Aorta (tissue), 5 donors: ENCODE measurements at regions not wholly inside any gene's neighbourhood (a gene's known extent, or its start where the extent isn't known, plus 50 kb on each side); places are given as distances from the start of the nearest gene placed in this dataset.

Source experiments
- ATAC-seq: fragments of 200-7000 bp; cut with Tn5 transposase; one replicate; pipeline ENCODE4 v1.9.1; 2022; ENCODE audit warnings: moderate library complexity; ENCODE audit not compliant: low FRiP score
- DNase-seq, 2 donors: peaks; one replicate each; pipeline ENCODE4 v3.0.0-alpha.2; 2020
- H3K27ac ChIP-seq, 2 donors: one replicate each; pipeline ENCODE4 v1.5.1; 2013; ENCODE audit warnings: low read length in 2 of 2, mild to moderate bottlenecking in 2 of 2, moderate library complexity in 2 of 2, control low read depth in 1 of 2, inconsistent platforms in 1 of 2, low read depth in 1 of 2
- H3K27me3 ChIP-seq, 2 donors: one replicate each; pipeline ENCODE4 v1.6.1; 2013; ENCODE audit warnings: control low read depth in 1 of 2, low read length in 1 of 2, mild to moderate bottlenecking in 1 of 2, moderate library complexity in 1 of 2; ENCODE audit not compliant: insufficient read depth in 2 of 2, control insufficient read depth in 1 of 2
- H3K36me3 ChIP-seq, 2 donors: one replicate each; pipeline ENCODE4 v1.6.1; 2013; ENCODE audit warnings: control low read depth in 1 of 2, low read length in 1 of 2, mild to moderate bottlenecking in 1 of 2; ENCODE audit not compliant: insufficient read depth in 2 of 2, control insufficient read depth in 1 of 2
- H3K4me1 ChIP-seq, 2 donors: one replicate each; pipeline ENCODE4 v1.6.1; 2013; ENCODE audit warnings: low read length in 2 of 2, control low read depth in 1 of 2, mild to moderate bottlenecking in 1 of 2, moderate library complexity in 1 of 2; ENCODE audit not compliant: insufficient read depth in 2 of 2, control insufficient read depth in 1 of 2
- H3K4me3 ChIP-seq, 2 donors: one replicate each; pipeline ENCODE4 v1.5.1; 2013; ENCODE audit warnings: low read length in 2 of 2, control low read depth in 1 of 2, mild to moderate bottlenecking in 1 of 2
- H3K9me3 ChIP-seq: one replicate; pipeline ENCODE4 v1.6.1; 2013; ENCODE audit warnings: mild to moderate bottlenecking, low read length; ENCODE audit not compliant: control insufficient read depth
- WGBS, 2 donors: extraction: QIAGEN DNeasy Blood & Tissue Kit; methylation state at CpG; one replicate each; pipeline ENCODE4 v1.1.7; 2013; 5-methylcytosine and 5-hydroxymethylcytosine counted together
- intact Hi-C, 2 donors: fragments of 100-400 bp; cut with DNase I; formaldehyde crosslinking; loops; one replicate each; pipeline versions ENCODE4 v1.14.2 to v1.15.0; 2022
- donor health status: healthy with polysubstance abuse.
- donor health status: Bipolar disorder and iron deficiency.
- donor health status: DM: no; HTN: no; CAD: no.
- donor health status: DM: no; HTN: no; CAD: no.
- donor health status: DM: yes; HTN: yes; CAD: no.

DNA sequence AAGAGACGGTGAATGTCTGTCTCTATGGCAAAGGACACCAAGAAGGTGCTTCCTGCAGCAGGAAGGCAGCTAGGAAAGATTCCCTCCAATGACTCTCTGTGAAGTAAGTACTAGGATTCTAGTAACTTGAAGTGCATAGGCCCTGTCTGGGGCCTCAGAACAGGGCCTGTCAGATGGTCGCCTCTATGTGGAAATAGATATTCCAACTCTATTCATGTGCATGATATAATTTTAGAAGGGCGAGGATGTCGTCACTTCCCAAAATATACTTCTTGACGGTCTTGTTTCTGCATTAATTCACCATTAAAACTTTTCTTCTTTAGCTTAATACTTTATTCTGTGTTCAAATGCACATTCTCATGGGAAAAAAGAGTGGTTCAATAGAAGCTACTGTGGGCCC, 167.0 kb downstream of the TLE3 start:
- WGBS, 2 donors: 82 to 84% methylated on average over 5 of the region's 5 CpGs
- H3K27ac ChIP-seq: no peak overlapping the region
- ATAC-seq: no peak

DNA sequence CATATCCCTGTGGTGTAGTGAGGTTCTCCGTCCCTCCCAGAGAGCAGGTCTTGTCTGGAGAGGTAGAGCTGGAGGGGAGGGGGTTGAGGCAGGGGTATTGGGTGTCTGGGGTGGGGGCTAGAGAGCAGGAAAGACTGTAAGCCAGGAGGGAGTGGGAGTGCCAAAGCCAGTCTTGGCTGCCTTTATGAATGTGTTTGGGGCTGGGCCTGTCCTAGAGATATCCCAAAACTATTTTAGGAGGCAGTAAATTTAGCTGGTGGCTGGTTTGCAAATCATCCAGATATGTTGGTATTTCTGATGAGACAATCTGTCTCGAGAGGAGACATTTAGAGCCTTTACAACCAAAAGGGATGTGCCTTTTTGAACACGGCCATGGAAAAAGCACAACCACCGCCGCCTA, 166.6 kb downstream of the TLE3 start:
- ATAC-seq: no peak
- Histone ChIP-seq H3K36me3 (no peaks in the 10 kb centered on the region), H3K9me3 (peaks cover 3% of the 10 kb centered on the region), H3K4me1 (no peaks in the 10 kb centered on the region), H3K27me3 (no peaks in the 10 kb centered on the region), H3K27ac (no peak overlapping the region), H3K4me3 (no peak overlapping the region)
- DNase-seq: no peak
- intact Hi-C loops: no loop called here
- 65 to 73% methylated on average over 5 of the region's 5 CpGs for WGBS, 2 donors

More for the DNA sequence above, 167.0 kb downstream of the TLE3 start:
- H3K27me3 ChIP-seq: no peaks in the 10 kb centered on the region
- no peaks in the 10 kb centered on the region for H3K4me1 ChIP-seq
- H3K9me3 ChIP-seq: peaks cover 3% of the 10 kb centered on the region
- H3K36me3 ChIP-seq: no peaks in the 10 kb centered on the region
- no peak overlapping the region for H3K4me3 ChIP-seq
- intact Hi-C loops: no loop called here
- DNase-seq: no peak

DNA sequence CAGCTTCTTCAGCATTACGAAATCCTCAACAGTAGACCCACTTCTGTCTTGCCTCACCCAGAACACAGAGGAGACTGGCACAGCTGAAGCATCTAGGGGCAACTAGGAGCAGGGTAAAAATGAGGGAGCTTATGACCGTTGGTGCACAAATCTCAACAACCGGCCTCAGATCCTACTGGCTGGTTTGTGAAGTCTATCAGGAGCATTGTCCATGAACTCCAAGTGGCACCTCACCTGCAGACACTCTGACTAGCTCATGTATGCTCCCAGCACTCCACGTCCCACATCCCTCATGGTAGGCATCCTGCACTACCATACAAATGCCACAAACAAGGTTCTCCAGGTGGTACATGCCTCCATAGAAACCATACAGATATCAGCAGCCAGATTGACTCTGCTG, 163.1 kb downstream of the TLE3 start:
- Histone ChIP-seq H3K4me3 (no peak overlapping the region), H3K27ac (no peak overlapping the region), H3K9me3 (peaks cover 2% of the 10 kb centered on the region), H3K36me3 (no peaks in the 10 kb centered on the region), H3K27me3 (no peaks in the 10 kb centered on the region), H3K4me1 (no peaks in the 10 kb centered on the region)
- DNase-seq (no peak), ATAC-seq (no peak)
- intact Hi-C loops: no loop called here
- WGBS, 2 donors: 85 to 89% methylated on average over 4 of the region's 4 CpGs

DNA sequence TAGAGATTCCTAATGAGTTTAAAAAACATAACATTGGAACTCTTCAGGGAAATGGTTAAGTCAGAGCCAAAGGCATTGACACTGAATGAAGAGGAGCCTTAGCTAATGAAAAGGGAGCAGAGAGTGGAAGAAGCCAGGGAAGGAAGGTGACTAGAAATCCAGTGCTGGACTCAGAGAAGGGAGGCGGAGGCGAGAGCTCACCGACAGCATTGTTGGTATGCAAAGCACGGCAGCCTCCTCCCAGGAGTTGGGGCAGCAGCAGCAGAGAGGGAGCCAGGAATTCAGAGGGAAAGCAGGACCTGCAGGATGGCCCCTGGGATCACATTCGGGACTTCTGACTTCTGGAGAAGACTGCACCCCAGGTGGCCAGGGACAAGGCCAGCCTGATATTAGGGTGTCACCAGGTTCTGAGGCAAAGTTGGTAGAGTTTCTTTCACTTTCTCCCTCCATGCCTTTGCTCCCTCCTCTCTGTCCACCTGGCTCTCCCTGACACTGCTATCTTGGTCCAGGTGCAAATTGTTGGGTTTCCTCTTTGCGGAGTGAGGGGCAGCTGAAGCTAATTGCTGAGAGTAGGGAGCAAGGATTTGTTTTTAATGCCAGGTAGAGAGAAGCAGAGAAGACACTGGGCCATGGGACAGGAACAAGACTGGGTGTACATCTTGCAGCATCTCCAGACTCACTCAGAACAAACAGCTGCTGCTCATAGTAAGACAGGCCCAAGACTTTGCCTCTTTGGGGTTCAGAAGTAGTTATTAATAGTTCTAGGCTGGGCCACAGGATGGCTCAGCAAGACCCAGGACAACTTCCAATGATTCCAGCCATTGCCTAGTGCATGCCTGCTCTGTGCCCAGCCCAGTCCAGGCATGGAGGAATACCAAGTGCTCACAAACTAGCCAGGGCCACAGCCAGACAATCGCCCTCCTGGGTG, 157.9 kb downstream of the TLE3 start:
- 44 to 60% methylated on average over 7 of the region's 7 CpGs for WGBS, 2 donors
- intact Hi-C loops: no loop called here
- H3K36me3 ChIP-seq: no peaks in the 10 kb centered on the region
- H3K27ac ChIP-seq: no peak overlapping the region
- ATAC-seq (no peak), DNase-seq (no peak)
- no peaks in the 10 kb centered on the region for H3K4me1 ChIP-seq
- H3K9me3 ChIP-seq: peaks cover under 1% of the 10 kb centered on the region
- H3K4me3 ChIP-seq: no peak overlapping the region
- no peaks in the 10 kb centered on the region for H3K27me3 ChIP-seq

DNA sequence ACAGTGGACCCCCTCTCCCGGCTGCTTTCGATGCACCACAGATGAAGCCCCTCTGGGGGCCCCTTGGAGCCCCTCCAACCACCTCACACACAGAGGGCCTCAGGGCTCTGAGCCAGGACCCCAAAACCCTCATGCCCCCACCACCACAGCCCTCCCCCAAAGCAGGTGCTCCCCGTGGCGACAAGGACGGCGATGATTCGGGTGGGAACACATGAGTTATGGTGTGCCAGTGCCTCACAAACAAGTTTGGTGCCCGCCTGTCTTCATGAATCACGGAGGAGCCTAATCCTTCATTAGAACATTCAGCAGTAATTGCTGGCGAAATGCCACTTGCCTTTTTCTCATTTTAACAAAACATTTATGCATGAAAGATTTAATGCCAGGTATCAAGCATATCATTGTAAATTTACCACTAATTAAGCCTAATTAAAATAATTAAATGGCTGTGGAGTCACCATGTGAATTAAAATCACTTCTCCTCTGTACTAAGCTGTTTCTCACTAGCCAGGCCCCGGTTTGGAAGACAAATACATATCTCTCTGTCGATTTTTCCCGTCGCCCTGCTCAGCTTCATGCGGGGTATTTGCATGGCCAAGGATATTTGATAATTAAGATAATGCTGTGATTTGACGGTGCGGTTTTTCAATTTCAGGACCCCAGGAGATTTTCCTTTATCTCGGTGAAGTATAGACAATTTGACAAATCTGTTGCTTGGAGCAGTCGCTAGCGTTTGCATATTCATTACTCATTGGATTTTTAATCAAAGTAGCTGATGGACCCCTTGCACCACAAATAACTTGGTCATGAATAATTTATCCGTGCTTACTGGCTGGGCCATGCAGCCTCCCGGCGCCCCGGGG, 157.0 kb downstream of the TLE3 start:
- intact Hi-C loops: no loop called here
- H3K27me3 ChIP-seq: no peaks in the 10 kb centered on the region
- no peaks in the 10 kb centered on the region for H3K4me1 ChIP-seq
- no peaks in the 10 kb centered on the region for H3K9me3 ChIP-seq
- WGBS, 2 donors: 93% methylated on average over 24 of the region's 24 CpGs
- H3K27ac ChIP-seq: no peak overlapping the region
- DNase-seq: no peak
- no peaks in the 10 kb centered on the region for H3K36me3 ChIP-seq
- no peak overlapping the region for H3K4me3 ChIP-seq
- ATAC-seq: no peak

DNA sequence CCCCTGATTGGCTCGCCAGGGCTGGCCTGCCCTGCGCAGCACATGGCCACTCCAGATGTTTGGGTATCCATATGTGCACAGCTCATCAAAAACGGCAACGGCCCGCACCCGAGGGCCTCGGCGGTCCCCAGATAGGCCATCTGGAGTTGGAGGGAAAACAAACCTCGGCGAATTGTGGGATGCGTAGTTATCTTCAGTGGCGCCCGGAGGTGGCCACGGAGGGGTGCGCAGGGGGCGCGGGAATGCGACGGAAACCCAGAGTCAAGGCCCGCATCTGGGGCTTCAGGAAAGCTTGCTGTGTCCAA, 156.5 kb downstream of the TLE3 start:
- WGBS, 2 donors: 90 to 92% methylated on average over 20 of the region's 20 CpGs
- no peaks in the 10 kb centered on the region for H3K4me1 ChIP-seq
- intact Hi-C loops: no loop called here
- no peaks in the 10 kb centered on the region for H3K36me3 ChIP-seq
- DNase-seq (no peak), ATAC-seq (no peak)
- no peaks in the 10 kb centered on the region for H3K27me3 ChIP-seq
- no peak overlapping the region for H3K27ac ChIP-seq
- no peaks in the 10 kb centered on the region for H3K9me3 ChIP-seq
- H3K4me3 ChIP-seq: no peak overlapping the region

DNA sequence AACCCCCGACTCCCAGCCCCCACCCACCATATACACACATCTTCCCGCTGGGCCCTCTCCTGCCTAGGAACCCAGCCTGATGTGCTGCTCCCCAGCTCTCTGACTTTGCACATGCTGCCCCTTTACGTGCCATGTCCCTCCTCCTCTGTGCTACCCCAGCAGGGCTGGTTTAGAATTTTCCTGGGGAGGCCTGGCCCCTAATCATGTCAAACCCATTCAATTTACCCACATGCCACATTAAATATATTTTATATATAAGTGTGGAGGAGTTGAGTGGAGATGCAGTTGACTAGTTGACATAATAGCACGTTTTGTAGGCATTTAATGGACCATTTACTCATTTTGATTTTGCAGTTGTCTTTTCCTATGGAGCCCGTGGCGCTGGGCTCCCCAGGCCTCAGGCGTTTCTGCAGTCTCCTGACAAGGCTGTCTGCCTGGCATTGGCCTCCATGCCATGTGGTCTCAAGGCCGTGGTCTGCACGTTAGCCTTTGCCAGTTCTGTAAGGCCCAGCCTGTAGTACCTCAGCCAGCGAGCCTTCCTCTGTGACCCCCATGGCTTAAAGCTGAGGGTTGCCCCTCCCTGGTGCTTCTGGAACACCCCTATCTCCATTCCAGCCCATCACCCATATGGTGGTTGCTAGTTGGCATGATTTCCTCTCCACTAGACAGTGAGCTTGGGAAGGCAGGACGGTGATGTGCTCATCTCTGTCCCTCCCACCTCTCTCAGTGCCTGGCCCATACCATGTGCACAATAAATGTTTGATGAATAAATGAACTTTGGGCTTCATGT, 155.8 kb downstream of the TLE3 start:
- Histone ChIP-seq H3K36me3 (no peaks in the 10 kb centered on the region), H3K27ac (no peak overlapping the region), H3K9me3 (no peaks in the 10 kb centered on the region), H3K27me3 (no peaks in the 10 kb centered on the region), H3K4me3 (no peak overlapping the region), H3K4me1 (no peaks in the 10 kb centered on the region)
- DNase-seq (no peak), ATAC-seq (no peak)
- 89 to 92% methylated on average over 11 of the region's 11 CpGs for WGBS, 2 donors
- intact Hi-C loops: no loop called here

DNA sequence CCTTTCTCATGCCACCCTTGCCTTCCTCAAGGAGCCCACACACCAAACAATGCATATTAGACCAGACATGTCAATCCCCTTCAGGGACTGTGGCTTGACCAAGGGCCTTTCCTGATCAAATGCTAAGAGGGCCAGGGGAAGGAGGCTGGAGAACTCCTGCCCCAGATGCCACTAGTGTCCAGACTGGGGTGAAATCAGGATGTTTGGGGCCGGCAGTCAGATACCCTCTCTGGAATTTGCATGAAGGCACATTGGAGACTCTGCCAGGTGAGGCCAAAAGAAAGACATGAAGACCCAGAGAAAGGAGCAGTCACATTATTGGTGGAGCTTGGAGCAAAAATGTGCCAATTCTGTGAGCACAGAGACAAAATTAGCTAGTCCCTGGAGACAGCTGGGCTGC, 154.1 kb downstream of the TLE3 start:
- Histone ChIP-seq H3K27ac (no peak overlapping the region), H3K36me3 (no peaks in the 10 kb centered on the region), H3K4me3 (no peak overlapping the region), H3K27me3 (no peaks in the 10 kb centered on the region), H3K4me1 (no peaks in the 10 kb centered on the region), H3K9me3 (no peaks in the 10 kb centered on the region)
- no peak for ATAC-seq
- WGBS, 2 donors: 68 to 75% methylated on average over 1 of the region's 1 CpG
- DNase-seq: no peak
- intact Hi-C loops: no loop called here
